HG02642 (cell line): ENCODE measurements at regions not wholly inside any gene's neighbourhood (a gene's known extent, or its start where the extent isn't known, plus 50 kb on each side); places are given as distances from the start of the nearest gene placed in this dataset.
"Not testable (repeated sequence)": the region's sequence is repeated elsewhere in the genome, so short reads cannot be mapped to it uniquely, and the experiment has no call there.

Experiments used
- ATAC-seq: cut with Tn5 transposase; IDR thresholded peaks from one replicate; pipeline ENCODE4 v1.9.1; 2021; ENCODE audit warnings: mild to moderate bottlenecking; ENCODE audit not compliant: unreplicated experiment, poor library complexity

GRCh38 chr2:200099256-200099655 is 143.9 kb downstream of the MAIP1 start:
- no peak for ATAC-seq

- no peak for ATAC-seq
These were observed 144.6 kb downstream of the MAIP1 start for GRCh38 chr2:200100027-200100426.

- no peak for ATAC-seq
These were observed 146.5 kb downstream of the MAIP1 start for GRCh38 chr2:200101922-200102321.

GRCh38 chr2:200102971-200103370 is 147.6 kb downstream of the MAIP1 start:
- no peak for ATAC-seq

- no peak for ATAC-seq
These were observed 148.6 kb downstream of the MAIP1 start for GRCh38 chr2:200104015-200104414.

- ATAC-seq = no peak
These were observed 152.3 kb downstream of the MAIP1 start for GRCh38 chr2:200107514-200108217.

GRCh38 chr2:200109421-200109820 is 154.0 kb downstream of the MAIP1 start:
- ATAC-seq = no peak

- no peak for ATAC-seq
These were observed 155.0 kb downstream of the MAIP1 start for GRCh38 chr2:200110381-200110780.

GRCh38 chr2:200113016-200113799 is 157.8 kb downstream of the MAIP1 start:
- not testable (repeated sequence) for ATAC-seq

- no peak for ATAC-seq
These were observed 163.9 kb downstream of the MAIP1 start for GRCh38 chr2:200119236-200119635.

- ATAC-seq = no peak
These were observed 166.5 kb downstream of the MAIP1 start for GRCh38 chr2:200121931-200122330.

- no peak for ATAC-seq
These were observed 167.3 kb downstream of the MAIP1 start for GRCh38 chr2:200122683-200123082.

- ATAC-seq = not testable (repeated sequence)
These were observed 169.4 kb downstream of the MAIP1 start for GRCh38 chr2:200124665-200125368.

GRCh38 chr2:200125444-200126284 is 170.3 kb downstream of the MAIP1 start:
- ATAC-seq = no peak

- ATAC-seq = not testable (repeated sequence)
These were observed 170.9 kb downstream of the MAIP1 start for GRCh38 chr2:200126285-200126670.

- not testable (repeated sequence) for ATAC-seq
These were observed 171.3 kb downstream of the MAIP1 start for GRCh38 chr2:200126680-200127079.

- ATAC-seq = no peak
These were observed 172.5 kb downstream of the MAIP1 start for GRCh38 chr2:200127848-200128247.

GRCh38 chr2:200128296-200128695 is 172.9 kb downstream of the MAIP1 start:
- ATAC-seq = no peak

GRCh38 chr2:200129721-200130462 is 174.5 kb downstream of the MAIP1 start:
- no peak for ATAC-seq

GRCh38 chr2:200130762-200131166 is 175.4 kb downstream of the MAIP1 start:
- no peak for ATAC-seq
